GM12878 (cell line): ENCODE measurements at regions not wholly inside any gene's neighbourhood (a gene's known extent, or its start where the extent isn't known, plus 50 kb on each side); places are given as distances from the start of the nearest gene placed in this dataset.

ENCODE experiments used
- ATAC-seq: fragments of 200-7000 bp; cut with Tn5 transposase; 3 replicates; pipeline ENCODE4 v1.9.1; 2020; ENCODE audit warnings: mild to moderate bottlenecking, moderate library complexity
- BruUV-seq: library from RNA; stranded (reverse); fragments of 400-500 nt; replicated peaks from 2 replicates; lab custom pipeline; 2021; lab: Mats Ljungman, UMichigan
- CTCF ChIA-PET: fragments of 300-600 bp; sonication (Branson Sonifier 250); formaldehyde crosslinking; extraction: SDS; loops from one replicate; lab custom pipeline; 2021; ENCODE audit warnings: inconsistent platforms; lab: Yijun Ruan, JAX
- POLR2A ChIA-PET: fragments of 350-600 bp; formaldehyde crosslinking; extraction: SDS; loops from one replicate; lab custom pipeline; 2021; ENCODE audit warnings: inconsistent platforms; lab: Charles Lee
- RAD21 ChIA-PET: fragments of 300-600 bp; sonication (Branson Sonifier 250); formaldehyde crosslinking; loops from one replicate; lab custom pipeline; 2023; ENCODE audit warnings: antibody characterized with exemption; ENCODE audit not compliant: unreplicated experiment; lab: Charles Lee
- SMC1A ChIA-PET: fragments of 300-600 bp; sonication (Branson Sonifier 250); formaldehyde crosslinking; loops from one replicate; lab custom pipeline; 2023; ENCODE audit not compliant: unreplicated experiment, uncharacterized antibody; lab: Charles Lee
- DNase-seq: peaks from one replicate; pipeline ENCODE4 v3.0.0-alpha.2; 2011; ENCODE audit warnings: low read depth, low spot score
- FAIRE-seq: peaks from 3 replicates; lab custom pipeline; 2011; peaks lifted over from hg19 to GRCh38; lab: Jason Lieb, UNC
- H2AFZ ChIP-seq: 2 replicates; pipeline ENCODE4 v1.6.0; 2011; ENCODE audit warnings: low read depth, low read length, control low read depth; ENCODE audit not compliant: control insufficient read depth
- H3K27ac ChIP-seq: 2 replicates; pipeline ENCODE4 v1.5.1; 2011; ENCODE audit warnings: control low read depth; ENCODE audit not compliant: control insufficient read depth, insufficient read depth
- H3K27me3 ChIP-seq, 2 experiments: replicated peaks in 1 of 2; 2 replicates each; pipeline versions ENCODE4 v1.6.0 to v1.6.1; 2011; ENCODE audit warnings: low read length in 1 of 2; ENCODE audit not compliant: control insufficient read depth in 2 of 2, insufficient read depth in 2 of 2
- H3K36me3 ChIP-seq, 2 experiments: 2 replicates each; pipeline ENCODE4 v1.5.1; 2011; ENCODE audit warnings: low read length in 1 of 2; ENCODE audit not compliant: control insufficient read depth in 2 of 2, insufficient read depth in 2 of 2
- H3K4me1 ChIP-seq: 2 replicates; pipeline ENCODE4 v1.6.1; 2011; ENCODE audit warnings: mild to moderate bottlenecking, low read length, moderate library complexity, mixed read lengths; ENCODE audit not compliant: control insufficient read depth, insufficient read depth
- H3K4me2 ChIP-seq: 2 replicates; pipeline ENCODE4 v1.6.0; 2011; ENCODE audit warnings: control low read depth; ENCODE audit not compliant: control insufficient read depth, insufficient read depth
- H3K4me3 ChIP-seq: fragments of 200-600 bp; sonication (generic); 2 replicates; pipeline ENCODE4 v1.5.1; 2016
- H3K79me2 ChIP-seq: 2 replicates; pipeline ENCODE4 v1.6.0; 2011; ENCODE audit warnings: low read length; ENCODE audit not compliant: control insufficient read depth, insufficient read depth
- H3K9ac ChIP-seq: 2 replicates; pipeline ENCODE4 v1.8.0; 2011; ENCODE audit warnings: low read length, control low read depth, mixed read lengths; ENCODE audit not compliant: control insufficient read depth, insufficient read depth
- H3K9me3 ChIP-seq: replicated peaks from 3 replicates; pipeline ENCODE4 v1.5.1; 2011; ENCODE audit warnings: mild to moderate bottlenecking, low read length; ENCODE audit not compliant: control insufficient read depth, insufficient read depth
- H4K20me1 ChIP-seq: 2 replicates; pipeline ENCODE4 v1.6.0; 2011; ENCODE audit not compliant: control insufficient read depth, insufficient read depth
- JUNB ChIP-seq: IDR thresholded peaks from 2 replicates; pipeline ENCODE4 v1.6.1; 2016; ENCODE audit warnings: antibody characterized with exemption, mild to moderate bottlenecking
- MYC ChIP-seq: IDR thresholded peaks from 2 replicates; pipeline ENCODE4 v1.6.1; 2011; ENCODE audit warnings: mild to moderate bottlenecking, low read length, moderate library complexity, inconsistent platforms; ENCODE audit not compliant: insufficient read depth, insufficient replicate concordance, insufficient read length, severe bottlenecking
- NFXL1 ChIP-seq: fragments of 450-650 bp; IDR thresholded peaks from 2 replicates; pipeline ENCODE4 v1.6.1; 2017; ENCODE audit warnings: antibody characterized with exemption, mild to moderate bottlenecking, borderline replicate concordance
- NFYA ChIP-seq: IDR thresholded peaks from 2 replicates; pipeline ENCODE4 v1.6.1; 2011; ENCODE audit warnings: low read depth, mild to moderate bottlenecking, low read length, improper control_type of control experiment, borderline replicate concordance
- RCOR1 ChIP-seq: conservative IDR thresholded peaks from 2 replicates; pipeline ENCODE4 v1.6.1; 2012; ENCODE audit warnings: low read depth, low read length, improper control_type of control experiment
- SIX5 ChIP-seq: IDR thresholded peaks from 2 replicates; pipeline ENCODE4 v1.6.1; 2011; ENCODE audit warnings: mild to moderate bottlenecking, low read depth, low read length, moderate library complexity; ENCODE audit not compliant: severe bottlenecking
- TAF1 ChIP-seq: IDR thresholded peaks from 2 replicates; pipeline ENCODE4 v1.6.1; 2011; ENCODE audit warnings: mild to moderate bottlenecking, low read depth, low read length, borderline replicate concordance
- WGBS: methylation state at CpG from one replicate; pipeline ENCODE4 v1.1.6; 2016; ENCODE audit warnings: low lambda C conversion rate; ENCODE audit not compliant: insufficient replicate concordance, insufficient coverage; ENCODE audit errors: missing lambda C conversion rate; 5-methylcytosine and 5-hydroxymethylcytosine counted together
- in situ Hi-C: fragments of 300-500 bp; cut with MboI; formaldehyde crosslinking; loops from 9 replicates; pipeline ENCODE4 v1.14.3; 2018; ENCODE audit warnings: mixed read lengths
- intact Hi-C: fragments of 100-400 bp; cut with micrococcal nuclease; formaldehyde crosslinking; loops from one replicate; pipeline ENCODE4 v1.14.2; 2022; ENCODE audit not compliant: unreplicated experiment

GRCh38 chr5:176728831-176729251 lies 81.5 kb upstream of the UNC5A start:
- Histone ChIP-seq H3K4me1 (no peaks in the 10 kb centered on the region; the same call in 1 of the 2 replicates), H3K27me3 (peaks cover 0 to 6% of the 10 kb centered on the region in 2 experiments; a peak in 3 of 4 replicates), H4K20me1 (no peaks in the 10 kb centered on the region), H3K4me3 (no peak overlapping the region), H3K9me3 (no peaks in the 10 kb centered on the region; the same call in 2 of the 3 replicates), H2AFZ (no peak overlapping the region), H3K4me2 (no peak overlapping the region), H3K36me3 (no peaks in the 10 kb centered on the region), H3K27ac (no peak overlapping the region), H3K9ac (no peak overlapping the region), H3K79me2 (no peaks in the 10 kb centered on the region)
- ATAC-seq (no peak), DNase-seq (no peak), FAIRE-seq (no peak)
- ChIA-PET POLR2A (no interaction called here), RAD21 (no interaction called here), SMC1A (no interaction called here), CTCF (no interaction called here)
- in situ Hi-C loops (no loop called here), intact Hi-C loops (no loop called here)
- BruUV-seq, result no TSS peak
- WGBS, result 43% methylated on average over 8 of the region's 11 CpGs
- TF ChIP-seq RCOR1 (no peak), JUNB (no peak), NFXL1 (no peak)

GRCh38 chr5:176730815-176731475 lies 79.4 kb upstream of the UNC5A start:
- FAIRE-seq, result no peak

More at GRCh38 chr5:176730815-176731475, 79.4 kb upstream of the UNC5A start:
- in situ Hi-C loops (no loop called here), intact Hi-C loops (no loop called here)
- TF ChIP-seq MYC (no peak), TAF1 (no peak), SIX5 (no peak), NFYA (no peak)
- SMC1A ChIA-PET, result interaction anchor here (1.2 kb wide), 1 partner anchor 70 kb away, joined by 4 read pairs; no protein-coding TSS in a partner anchor
- BruUV-seq, result no TSS peak
- H3K27me3 ChIP-seq, result peaks cover 0 to 3% of the 10 kb centered on the region in 2 experiments; a peak in 3 of 4 replicates
- CTCF ChIA-PET, result interaction anchor here (1.3 kb wide), 1 partner anchor 70 kb away, joined by 5 read pairs; no protein-coding TSS in a partner anchor
- RAD21 ChIA-PET, result interaction anchor here (1.4 kb wide), 1 partner anchor 70 kb away, joined by 5 read pairs; no protein-coding TSS in a partner anchor
- H3K4me2 ChIP-seq, result 0 out of 2 replicates have a peak overlapping the region, but pooled peaks have one; percentile 10
- no peaks in the 10 kb centered on the region; the same call in 2 of the 3 replicates for H3K9me3 ChIP-seq
- H3K4me3 ChIP-seq, result no peak overlapping the region
- 8% methylated on average over 10 of the region's 10 CpGs for WGBS
- H4K20me1 ChIP-seq, result no peaks in the 10 kb centered on the region
- H3K36me3 ChIP-seq, result no peaks in the 10 kb centered on the region
- POLR2A ChIA-PET, result no interaction called here
- no peaks in the 10 kb centered on the region for H3K79me2 ChIP-seq
- H3K9ac ChIP-seq, result no peak overlapping the region
- no peaks in the 10 kb centered on the region; the same call in 1 of the 2 replicates for H3K4me1 ChIP-seq
- DNase-seq (peak; percentile 7), ATAC-seq (peak; percentile 63)
- no peak overlapping the region for H3K27ac ChIP-seq
- no peak overlapping the region; the same call in 1 of the 2 replicates for H2AFZ ChIP-seq
